Peyer's patch (tissue), 4 donors: ENCODE measurements at regions not wholly inside any gene's neighbourhood (a gene's known extent, or its start where the extent isn't known, plus 50 kb on each side); places are given as distances from the start of the nearest gene placed in this dataset.
"Not testable (repeated sequence)": the region's sequence is repeated elsewhere in the genome, so short reads cannot be mapped to it uniquely, and the experiment has no call there.

ENCODE experiments used
- DNase-seq, 3 donors: peaks; one replicate each; pipeline ENCODE4 v3.0.0-alpha.2; 2017 to 2019
- H3K27ac ChIP-seq, 4 donors: fragments of 200-600 bp; sonication (generic); one replicate each; pipeline ENCODE4 v1.5.1; 2016 to 2019
- H3K27me3 ChIP-seq, 2 donors: fragments of 200-600 bp; sonication (generic); one replicate each; pipeline ENCODE4 v1.5.1; 2019
- H3K36me3 ChIP-seq, 3 donors: fragments of 200-600 bp; sonication (generic); one replicate each; pipeline ENCODE4 v1.5.1; 2016 to 2019
- H3K4me1 ChIP-seq, 4 donors: fragments of 200-600 bp; sonication (generic); one replicate each; pipeline ENCODE4 v1.5.1; 2016 to 2019
- H3K4me3 ChIP-seq, 4 donors: fragments of 200-600 bp; sonication (generic); 1 replicate in 3 of 4; 2 replicates in 1 of 4; pipeline ENCODE4 v1.5.1; 2016 to 2019; ENCODE audit warnings: mild to moderate bottlenecking in 1 of 4
- H3K9me3 ChIP-seq, 4 donors: fragments of 200-600 bp; sonication (generic); one replicate each; pipeline ENCODE4 v1.5.1; 2016 to 2019; ENCODE audit warnings: mild to moderate bottlenecking in 1 of 4
- POLR2A ChIP-seq, 2 donors: fragments of 450-650 bp; IDR thresholded peaks; one replicate each; pipeline ENCODE4 v1.5.1; 2017; ENCODE audit warnings: antibody characterized with exemption in 2 of 2, mild to moderate bottlenecking in 2 of 2, moderate library complexity in 2 of 2
- TF ChIP-seq, protein P1 (sequence below), 6 experiments: fragments of 450-650 bp in 4 of 6; fragments of 200-600 bp in 2 of 6; sonication (generic) in 1 of 6; IDR thresholded peaks; one replicate each; pipeline ENCODE4 v1.5.1; 2017 to 2019; ENCODE audit warnings: antibody characterized with exemption in 6 of 6, mild to moderate bottlenecking in 3 of 6, moderate library complexity in 1 of 6

DNA sequence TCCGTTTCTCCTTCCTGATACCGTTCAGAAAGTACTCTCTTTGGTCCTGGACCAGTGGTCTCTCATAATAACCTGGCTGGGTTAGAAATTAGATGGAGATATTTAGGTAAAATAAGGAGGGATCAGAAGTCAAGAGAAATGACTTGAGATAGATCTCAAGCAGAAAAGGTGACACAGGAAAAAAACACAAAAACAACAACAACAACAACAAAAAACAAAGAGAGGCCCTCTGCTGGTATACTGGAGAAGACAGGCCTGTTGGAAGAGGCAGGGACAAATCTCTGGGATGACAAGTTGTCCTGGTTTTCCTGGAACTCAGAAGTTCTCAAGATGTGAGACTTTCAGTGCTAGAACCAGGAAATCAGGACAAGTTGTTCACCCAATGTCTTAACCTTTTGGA, 430.5 kb downstream of the SHISA9 start:
- no peak overlapping the region for H3K27ac ChIP-seq
- no peak overlapping the region for H3K4me3 ChIP-seq
- no peaks in the 10 kb centered on the region for H3K4me1 ChIP-seq
- TF ChIP-seq POLR2A (IDR thresholded peaks at IDR 0.05), result no peak
- TF ChIP-seq, protein P1, sequence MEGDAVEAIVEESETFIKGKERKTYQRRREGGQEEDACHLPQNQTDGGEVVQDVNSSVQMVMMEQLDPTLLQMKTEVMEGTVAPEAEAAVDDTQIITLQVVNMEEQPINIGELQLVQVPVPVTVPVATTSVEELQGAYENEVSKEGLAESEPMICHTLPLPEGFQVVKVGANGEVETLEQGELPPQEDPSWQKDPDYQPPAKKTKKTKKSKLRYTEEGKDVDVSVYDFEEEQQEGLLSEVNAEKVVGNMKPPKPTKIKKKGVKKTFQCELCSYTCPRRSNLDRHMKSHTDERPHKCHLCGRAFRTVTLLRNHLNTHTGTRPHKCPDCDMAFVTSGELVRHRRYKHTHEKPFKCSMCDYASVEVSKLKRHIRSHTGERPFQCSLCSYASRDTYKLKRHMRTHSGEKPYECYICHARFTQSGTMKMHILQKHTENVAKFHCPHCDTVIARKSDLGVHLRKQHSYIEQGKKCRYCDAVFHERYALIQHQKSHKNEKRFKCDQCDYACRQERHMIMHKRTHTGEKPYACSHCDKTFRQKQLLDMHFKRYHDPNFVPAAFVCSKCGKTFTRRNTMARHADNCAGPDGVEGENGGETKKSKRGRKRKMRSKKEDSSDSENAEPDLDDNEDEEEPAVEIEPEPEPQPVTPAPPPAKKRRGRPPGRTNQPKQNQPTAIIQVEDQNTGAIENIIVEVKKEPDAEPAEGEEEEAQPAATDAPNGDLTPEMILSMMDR (IDR thresholded peaks at IDR 0.05), result no peak
- no peaks in the 10 kb centered on the region for H3K9me3 ChIP-seq
- H3K27me3 ChIP-seq, result no peaks in the 10 kb centered on the region
- H3K36me3 ChIP-seq, result no peaks in the 10 kb centered on the region
- DNase-seq, result no peak

GRCh38 chr16:13332713-13333255, 431.4 kb downstream of the SHISA9 start:
- Histone ChIP-seq H3K36me3 (no peaks in the 10 kb centered on the region), H3K27ac (no peak overlapping the region), H3K27me3 (no peaks in the 10 kb centered on the region), H3K4me3 (no peak overlapping the region), H3K9me3 (no peaks in the 10 kb centered on the region), H3K4me1 (no peaks in the 10 kb centered on the region)
- no peak for DNase-seq
- no peak for TF ChIP-seq POLR2A (IDR thresholded peaks at IDR 0.05)
- TF ChIP-seq, protein P1 (IDR thresholded peaks at IDR 0.05), result no peak

DNA sequence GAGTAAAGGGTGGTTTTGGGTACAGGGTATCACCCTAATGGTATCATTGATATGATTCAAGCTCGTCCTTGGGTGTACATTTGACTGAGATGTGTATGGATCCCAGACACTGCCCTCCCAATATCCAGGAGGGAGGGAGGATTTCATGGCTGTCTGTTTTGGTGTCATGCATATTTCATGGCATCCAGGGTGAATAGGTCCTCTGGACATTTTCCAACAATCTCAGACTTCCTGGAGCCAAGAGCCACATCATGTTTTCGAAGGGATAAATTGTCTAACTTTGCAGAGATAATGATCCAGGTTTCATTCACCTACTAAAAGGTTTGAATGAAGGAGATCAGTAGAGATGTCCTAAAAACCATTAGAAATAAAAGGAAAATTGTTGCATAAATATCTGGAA, 431.9 kb downstream of the SHISA9 start:
- Histone ChIP-seq H3K9me3 (no peaks in the 10 kb centered on the region), H3K36me3 (no peaks in the 10 kb centered on the region), H3K4me1 (no peaks in the 10 kb centered on the region), H3K4me3 (no peak overlapping the region), H3K27me3 (no peaks in the 10 kb centered on the region), H3K27ac (no peak overlapping the region)
- no peak for TF ChIP-seq POLR2A (IDR thresholded peaks at IDR 0.05)
- TF ChIP-seq, protein P1 (IDR thresholded peaks at IDR 0.05), result no peak
- no peak for DNase-seq

GRCh38 chr16:13335879-13336278, 434.5 kb downstream of the SHISA9 start:
- no peak for TF ChIP-seq POLR2A (IDR thresholded peaks at IDR 0.05)
- TF ChIP-seq, protein P1 (IDR thresholded peaks at IDR 0.05), result no peak
- Histone ChIP-seq H3K9me3 (no peaks in the 10 kb centered on the region), H3K36me3 (no peaks in the 10 kb centered on the region), H3K4me1 (no peaks in the 10 kb centered on the region), H3K27me3 (no peaks in the 10 kb centered on the region), H3K4me3 (no peak overlapping the region), H3K27ac (no peak overlapping the region)
- no peak for DNase-seq

- TF ChIP-seq POLR2A (IDR thresholded peaks at IDR 0.05), result no peak
- TF ChIP-seq, protein P1 (IDR thresholded peaks at IDR 0.05), result no peak
- DNase-seq, result no peak
- H3K27ac ChIP-seq, result no peak overlapping the region
- no peaks in the 10 kb centered on the region for H3K36me3 ChIP-seq
- H3K27me3 ChIP-seq, result no peaks in the 10 kb centered on the region
- H3K4me3 ChIP-seq, result no peak overlapping the region
- no peaks in the 10 kb centered on the region for H3K9me3 ChIP-seq
- no peaks in the 10 kb centered on the region for H3K4me1 ChIP-seq
These were observed 434.9 kb downstream of the SHISA9 start for GRCh38 chr16:13336335-13336734.

DNA sequence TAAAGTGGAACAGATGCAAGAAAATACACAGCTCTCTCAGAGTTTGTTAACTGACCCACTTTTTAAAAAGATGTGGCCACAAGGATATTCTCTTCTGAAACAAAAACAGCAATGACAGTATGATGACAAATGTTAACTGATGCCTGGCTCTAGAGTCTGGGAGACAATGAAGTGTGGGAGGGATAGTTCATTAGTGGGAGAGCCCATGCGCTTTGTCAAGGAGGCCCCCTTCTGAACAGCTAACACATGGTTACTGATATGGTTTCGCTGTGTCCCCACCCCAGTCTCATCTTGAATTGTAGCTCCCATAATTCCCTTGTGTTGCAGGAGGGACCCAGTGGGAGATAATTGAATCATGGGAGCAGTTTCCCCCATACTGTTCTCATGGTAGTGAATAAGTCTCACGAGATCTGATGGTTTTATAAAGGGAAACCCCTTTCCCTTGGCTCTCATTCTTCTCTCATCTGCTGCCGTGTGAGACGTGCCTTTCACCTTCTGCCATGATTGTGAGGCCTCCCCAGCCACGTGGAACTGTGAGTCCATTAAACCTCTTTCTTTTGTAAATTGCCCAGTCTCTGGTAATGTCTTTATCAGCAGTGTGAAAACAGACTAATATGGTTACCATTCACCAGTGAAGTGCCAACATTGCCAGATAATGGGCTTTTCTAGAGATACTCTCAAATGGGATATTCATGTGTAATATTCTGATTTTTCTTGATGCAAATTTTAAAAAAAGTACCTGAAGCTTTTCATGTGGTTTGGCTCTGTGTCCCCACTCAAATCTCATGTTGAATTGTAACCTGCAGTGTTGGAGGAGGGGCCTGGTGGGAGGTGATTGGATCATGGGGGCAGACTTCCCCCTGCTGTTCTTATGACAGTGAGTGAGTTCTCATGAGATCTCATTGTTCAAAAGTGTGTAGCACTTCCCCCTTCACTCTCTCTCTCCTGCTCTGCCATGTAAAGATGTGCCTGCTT, 435.8 kb downstream of the SHISA9 start:
- H3K27me3 ChIP-seq, H3K36me3 ChIP-seq, H3K27ac ChIP-seq, H3K9me3 ChIP-seq, H3K4me3 ChIP-seq, DNase-seq, H3K4me1 ChIP-seq: not testable (repeated sequence)
